Thymus (tissue), 11 donors: ENCODE measurements at regions not wholly inside any gene's neighbourhood (a gene's known extent, or its start where the extent isn't known, plus 50 kb on each side); places are given as distances from the start of the nearest gene placed in this dataset.

Experiments used
- DNase-seq, 9 donors: peaks; one replicate each; pipeline ENCODE4 v3.0.0-alpha.2; 2013; ENCODE audit warnings: low spot score in 9 of 9, low read depth in 6 of 9, missing footprints in 1 of 9
- H3K27ac ChIP-seq, 2 donors: one replicate each; pipeline ENCODE4 v1.5.1; 2013; ENCODE audit warnings: control low read depth in 1 of 2, low read depth in 1 of 2, low read length in 1 of 2, mild to moderate bottlenecking in 1 of 2, moderate library complexity in 1 of 2
- H3K27me3 ChIP-seq, 2 donors: one replicate each; pipeline ENCODE4 v1.5.1; 2013; ENCODE audit warnings: low read length in 1 of 2; ENCODE audit not compliant: control insufficient read depth in 2 of 2, insufficient read depth in 1 of 2
- H3K36me3 ChIP-seq, 2 donors: one replicate each; pipeline ENCODE4 v1.5.1; 2013; ENCODE audit warnings: low read length in 1 of 2, mild to moderate bottlenecking in 1 of 2, moderate library complexity in 1 of 2; ENCODE audit not compliant: control insufficient read depth in 2 of 2, insufficient read depth in 2 of 2
- H3K4me1 ChIP-seq, 2 donors: one replicate each; pipeline ENCODE4 v1.5.1; 2013; ENCODE audit warnings: low read length in 2 of 2; ENCODE audit not compliant: control insufficient read depth in 2 of 2, insufficient read depth in 2 of 2
- H3K4me3 ChIP-seq, 2 donors: one replicate each; pipeline ENCODE4 v1.5.1; 2013; ENCODE audit warnings: low read length in 2 of 2, control low read depth in 1 of 2, mild to moderate bottlenecking in 1 of 2
- H3K9me3 ChIP-seq, 2 donors: one replicate each; pipeline ENCODE4 v1.5.1; 2013; ENCODE audit warnings: low read length in 1 of 2, mild to moderate bottlenecking in 1 of 2; ENCODE audit not compliant: control insufficient read depth in 2 of 2, insufficient read depth in 1 of 2
- WGBS: extraction: QIAGEN DNeasy Blood & Tissue Kit; methylation state at CpG from one replicate; pipeline ENCODE4 v1.1.7; 2013; 5-methylcytosine and 5-hydroxymethylcytosine counted together
- donor health status: healthy.

- WGBS: 94% methylated on average over 19 of the region's 19 CpGs
- no peak for DNase-seq
These were observed 150.6 kb upstream of the FRMD4B start for GRCh38 chr3:69536306-69537020.

DNA sequence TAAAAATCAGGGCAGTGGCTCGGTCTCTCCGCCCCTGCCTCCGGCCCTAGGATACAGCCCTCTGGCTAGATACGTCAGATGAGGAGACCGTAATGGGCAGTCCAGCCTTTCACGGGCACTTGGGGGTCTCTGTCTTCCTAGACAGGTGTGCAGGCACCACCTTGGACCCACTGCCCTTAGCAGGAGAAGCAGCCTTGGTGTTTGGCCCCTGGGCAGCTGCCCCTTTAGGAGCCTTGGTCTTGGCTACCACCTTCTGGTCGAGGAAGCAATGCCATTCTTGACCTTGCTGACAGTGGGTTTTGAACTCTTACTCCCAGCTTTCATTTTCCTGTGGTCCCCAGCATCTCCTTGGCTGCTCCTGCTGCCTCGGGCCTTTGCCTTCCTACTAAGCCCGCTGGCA, 149.7 kb upstream of the FRMD4B start:
- H3K36me3 ChIP-seq: no peaks in the 10 kb centered on the region
- H3K27ac ChIP-seq: no peak overlapping the region
- H3K4me1 ChIP-seq: no peaks in the 10 kb centered on the region
- peaks cover 0 to 4% of the 10 kb centered on the region in 2 donors for H3K27me3 ChIP-seq
- no peak overlapping the region for H3K4me3 ChIP-seq
- H3K9me3 ChIP-seq: no peaks in the 10 kb centered on the region
- no peak for DNase-seq
- WGBS: 94% methylated on average over 9 of the region's 9 CpGs

More at GRCh38 chr3:69536306-69537020, 150.6 kb upstream of the FRMD4B start:
- H3K4me3 ChIP-seq: no peak overlapping the region
- H3K36me3 ChIP-seq: no peaks in the 10 kb centered on the region
- peaks cover 3 to 13% of the 10 kb centered on the region in 2 donors for H3K27me3 ChIP-seq
- no peaks in the 10 kb centered on the region for H3K4me1 ChIP-seq
- no peaks in the 10 kb centered on the region for H3K9me3 ChIP-seq
- no peak overlapping the region for H3K27ac ChIP-seq

DNA sequence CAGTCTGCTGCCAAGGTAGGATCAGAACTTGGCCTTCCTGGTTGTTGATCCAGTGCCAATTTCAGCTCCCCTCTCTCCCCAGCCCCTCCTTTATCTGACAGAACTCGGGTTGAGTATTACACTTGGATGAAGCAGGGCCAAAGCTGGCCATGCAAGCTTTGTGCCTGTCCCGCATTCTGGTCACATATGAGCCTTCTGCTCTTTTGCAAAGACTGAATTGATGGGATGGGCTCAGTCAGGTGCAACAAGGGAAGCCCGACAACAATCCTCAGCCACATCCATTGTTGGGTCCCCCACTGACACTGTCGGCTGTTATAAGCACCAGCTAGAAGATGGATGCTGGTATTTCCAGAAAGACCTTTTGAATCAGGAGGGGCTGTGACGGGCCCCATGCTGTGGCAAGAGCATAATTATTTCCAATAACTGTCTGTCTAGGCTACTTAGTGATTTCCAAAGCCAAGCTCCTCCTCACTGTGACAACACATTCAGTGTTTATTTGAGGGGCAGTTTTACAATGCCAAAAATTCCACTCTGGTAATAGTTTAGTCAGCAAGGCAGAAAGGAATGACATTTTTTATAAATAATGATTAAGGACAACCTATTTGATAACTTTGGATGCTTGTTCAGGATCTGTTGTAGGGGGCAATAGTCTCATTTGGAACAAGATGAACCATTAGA, 146.8 kb upstream of the FRMD4B start:
- Histone ChIP-seq H3K9me3 (no peaks in the 10 kb centered on the region), H3K4me1 (no peaks in the 10 kb centered on the region), H3K27me3 (no peaks in the 10 kb centered on the region), H3K27ac (no peak overlapping the region), H3K36me3 (no peaks in the 10 kb centered on the region), H3K4me3 (no peak overlapping the region)
- WGBS: 85% methylated on average over 5 of the region's 5 CpGs
- DNase-seq: no peak

GRCh38 chr3:69531576-69532546, 146.0 kb upstream of the FRMD4B start:
- Histone ChIP-seq H3K4me1 (no peaks in the 10 kb centered on the region), H3K27me3 (no peaks in the 10 kb centered on the region), H3K4me3 (no peak overlapping the region), H3K36me3 (no peaks in the 10 kb centered on the region), H3K27ac (no peak overlapping the region), H3K9me3 (no peaks in the 10 kb centered on the region)
- 92% methylated on average over 3 of the region's 3 CpGs for WGBS
- no peak for DNase-seq

GRCh38 chr3:69530554-69530953, 144.7 kb upstream of the FRMD4B start:
- H3K4me1 ChIP-seq: no peaks in the 10 kb centered on the region
- H3K36me3 ChIP-seq: no peaks in the 10 kb centered on the region
- H3K27ac ChIP-seq: no peak overlapping the region
- 96% methylated on average over 7 of the region's 7 CpGs for WGBS
- no peaks in the 10 kb centered on the region for H3K9me3 ChIP-seq
- H3K4me3 ChIP-seq: no peak overlapping the region
- DNase-seq: no peak
- no peaks in the 10 kb centered on the region for H3K27me3 ChIP-seq

GRCh38 chr3:69527498-69527897, 141.6 kb upstream of the FRMD4B start:
- Histone ChIP-seq H3K9me3 (no peaks in the 10 kb centered on the region), H3K36me3 (no peaks in the 10 kb centered on the region), H3K27me3 (no peaks in the 10 kb centered on the region), H3K4me1 (no peaks in the 10 kb centered on the region), H3K27ac (no peak overlapping the region), H3K4me3 (no peak overlapping the region)
- no peak for DNase-seq

DNA sequence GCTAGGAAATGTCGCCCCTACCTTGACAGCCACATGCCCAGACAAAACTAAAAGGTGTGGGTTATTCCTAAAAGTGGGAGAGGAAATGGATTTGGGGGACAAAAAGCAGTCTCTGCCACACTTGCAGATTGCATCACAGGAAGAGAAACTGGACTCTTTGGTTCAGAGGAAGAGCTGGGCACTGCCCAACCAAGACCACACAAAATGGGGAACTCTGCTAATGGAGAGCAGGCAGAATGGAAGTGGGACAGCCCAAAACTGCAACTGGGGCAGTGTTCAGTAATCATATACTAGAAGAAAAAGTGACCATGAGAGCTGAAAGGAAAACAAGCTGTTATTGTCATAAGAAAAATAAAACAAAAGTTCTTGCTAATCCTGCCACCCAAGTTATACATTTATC, 138.9 kb upstream of the FRMD4B start:
- Histone ChIP-seq H3K27me3 (no peaks in the 10 kb centered on the region), H3K27ac (no peak overlapping the region), H3K9me3 (no peaks in the 10 kb centered on the region), H3K4me1 (no peaks in the 10 kb centered on the region), H3K36me3 (no peaks in the 10 kb centered on the region), H3K4me3 (no peak overlapping the region)
- no peak for DNase-seq
- 96% methylated on average over 1 of the region's 1 CpG for WGBS

- Histone ChIP-seq H3K27me3 (no peaks in the 10 kb centered on the region), H3K27ac (no peak overlapping the region)
- DNase-seq: no peak
These were observed 135.4 kb upstream of the FRMD4B start for GRCh38 chr3:69521286-69521685.

GRCh38 chr3:69511361-69511760, 125.5 kb upstream of the FRMD4B start:
- no peak for DNase-seq
- 94% methylated on average over 4 of the region's 4 CpGs for WGBS
- H3K27me3 ChIP-seq: no peaks in the 10 kb centered on the region
- H3K4me1 ChIP-seq: no peaks in the 10 kb centered on the region
- H3K27ac ChIP-seq: no peak overlapping the region
- H3K4me3 ChIP-seq: no peak overlapping the region
- H3K9me3 ChIP-seq: no peaks in the 10 kb centered on the region
- no peaks in the 10 kb centered on the region for H3K36me3 ChIP-seq

More at GRCh38 chr3:69521286-69521685, 135.4 kb upstream of the FRMD4B start:
- Histone ChIP-seq H3K9me3 (no peaks in the 10 kb centered on the region), H3K36me3 (no peaks in the 10 kb centered on the region), H3K4me3 (no peak overlapping the region), H3K4me1 (no peaks in the 10 kb centered on the region)
